SK-N-SH treated with all-trans-retinoic acid at 6 μM for 48 hours (cell line): ENCODE measurements at regions not wholly inside any gene's neighbourhood (a gene's known extent, or its start where the extent isn't known, plus 50 kb on each side); places are given as distances from the start of the nearest gene placed in this dataset.

Experiments
- BACH2 ChIP-seq: fragments of 250-450 bp; sonication (Bioruptor Pico); IDR thresholded peaks from 2 replicates; pipeline ENCODE4 v1.9.0; 2021; ENCODE audit warnings: mild to moderate bottlenecking, borderline replicate concordance
- CREB5 ChIP-seq: fragments of 250-450 bp; sonication (Bioruptor Pico); IDR thresholded peaks from 2 replicates; pipeline ENCODE4 v1.5.1; 2020; ENCODE audit warnings: low read depth, mild to moderate bottlenecking, moderate library complexity
- CSDC2 ChIP-seq: fragments of 250-450 bp; sonication (Bioruptor Pico); IDR thresholded peaks from 2 replicates; pipeline ENCODE4 v1.5.0; 2020; ENCODE audit warnings: mild to moderate bottlenecking, moderate library complexity
- CSRNP3 ChIP-seq: fragments of 250-450 bp; sonication (Bioruptor Pico); IDR thresholded peaks from 2 replicates; pipeline ENCODE4 v1.5.1; 2021; ENCODE audit warnings: mild to moderate bottlenecking, moderate library complexity
- PPARA ChIP-seq: fragments of 250-450 bp; sonication (Bioruptor Pico); IDR thresholded peaks from 2 replicates; pipeline ENCODE4 v1.5.0; 2020; ENCODE audit warnings: mild to moderate bottlenecking, borderline replicate concordance
- RARB ChIP-seq: fragments of 250-450 bp; sonication (Bioruptor Pico); IDR thresholded peaks from 2 replicates; pipeline ENCODE4 v1.8.0; 2021; ENCODE audit warnings: mild to moderate bottlenecking, moderate library complexity
- TCF4 ChIP-seq: fragments of 250-450 bp; sonication (Bioruptor Pico); IDR thresholded peaks from 2 replicates; pipeline ENCODE4 v1.8.0; 2021; ENCODE audit warnings: mild to moderate bottlenecking, moderate library complexity, borderline replicate concordance
- ZFP3 ChIP-seq: fragments of 250-450 bp; sonication (Bioruptor Pico); IDR thresholded peaks from 2 replicates; pipeline ENCODE4 v1.5.0; 2020; ENCODE audit warnings: mild to moderate bottlenecking, moderate library complexity
- ZFP30 ChIP-seq: fragments of 450-650 bp; formaldehyde crosslinking; IDR thresholded peaks from 2 replicates; pipeline ENCODE4 v1.5.0; 2022; ENCODE audit warnings: mild to moderate bottlenecking, moderate library complexity
- ZNF70 ChIP-seq: fragments of 450-650 bp; formaldehyde crosslinking; IDR thresholded peaks from 2 replicates; pipeline ENCODE4 v1.5.0; 2020; ENCODE audit warnings: mild to moderate bottlenecking, moderate library complexity
- TF ChIP-seq, protein P1 (sequence below): fragments of 250-450 bp; sonication (Bioruptor Pico); IDR thresholded peaks from 2 replicates; pipeline ENCODE4 v1.5.0; 2020; ENCODE audit warnings: mild to moderate bottlenecking, moderate library complexity

DNA sequence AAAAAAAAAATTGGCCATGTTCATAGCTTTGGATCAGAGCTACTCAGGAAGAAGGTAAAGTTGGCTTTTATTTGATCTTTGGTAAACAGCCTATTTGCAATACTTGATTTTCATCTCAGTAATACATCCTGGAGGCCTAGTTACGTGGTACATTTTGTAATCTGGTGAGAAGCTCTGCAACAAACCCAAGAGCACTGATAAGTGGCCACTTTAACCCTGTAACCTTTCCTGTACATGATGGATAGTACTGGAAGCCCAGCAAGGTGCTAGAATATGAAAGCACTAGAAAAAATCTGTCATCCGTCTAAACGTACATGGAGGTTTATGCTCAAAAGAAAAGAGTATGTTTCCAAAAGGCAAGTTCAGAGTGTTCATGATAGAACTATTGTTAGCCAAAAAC, 88.3 kb upstream of the BMP2K start:
- TF ChIP-seq ZFP3 (CRISPR knock-in tag) (no peak), ZFP30 (CRISPR knock-in tag) (no peak), CSRNP3 (CRISPR knock-in tag) (no peak), CSDC2 (no peak), TCF4 (CRISPR knock-in tag) (no peak), ZNF70 (CRISPR knock-in tag) (no peak), CREB5 (CRISPR knock-in tag) (no peak), RARB (CRISPR knock-in tag) (no peak), PPARA (CRISPR knock-in tag) (no peak), BACH2 (no peak)
- TF ChIP-seq, protein P1, sequence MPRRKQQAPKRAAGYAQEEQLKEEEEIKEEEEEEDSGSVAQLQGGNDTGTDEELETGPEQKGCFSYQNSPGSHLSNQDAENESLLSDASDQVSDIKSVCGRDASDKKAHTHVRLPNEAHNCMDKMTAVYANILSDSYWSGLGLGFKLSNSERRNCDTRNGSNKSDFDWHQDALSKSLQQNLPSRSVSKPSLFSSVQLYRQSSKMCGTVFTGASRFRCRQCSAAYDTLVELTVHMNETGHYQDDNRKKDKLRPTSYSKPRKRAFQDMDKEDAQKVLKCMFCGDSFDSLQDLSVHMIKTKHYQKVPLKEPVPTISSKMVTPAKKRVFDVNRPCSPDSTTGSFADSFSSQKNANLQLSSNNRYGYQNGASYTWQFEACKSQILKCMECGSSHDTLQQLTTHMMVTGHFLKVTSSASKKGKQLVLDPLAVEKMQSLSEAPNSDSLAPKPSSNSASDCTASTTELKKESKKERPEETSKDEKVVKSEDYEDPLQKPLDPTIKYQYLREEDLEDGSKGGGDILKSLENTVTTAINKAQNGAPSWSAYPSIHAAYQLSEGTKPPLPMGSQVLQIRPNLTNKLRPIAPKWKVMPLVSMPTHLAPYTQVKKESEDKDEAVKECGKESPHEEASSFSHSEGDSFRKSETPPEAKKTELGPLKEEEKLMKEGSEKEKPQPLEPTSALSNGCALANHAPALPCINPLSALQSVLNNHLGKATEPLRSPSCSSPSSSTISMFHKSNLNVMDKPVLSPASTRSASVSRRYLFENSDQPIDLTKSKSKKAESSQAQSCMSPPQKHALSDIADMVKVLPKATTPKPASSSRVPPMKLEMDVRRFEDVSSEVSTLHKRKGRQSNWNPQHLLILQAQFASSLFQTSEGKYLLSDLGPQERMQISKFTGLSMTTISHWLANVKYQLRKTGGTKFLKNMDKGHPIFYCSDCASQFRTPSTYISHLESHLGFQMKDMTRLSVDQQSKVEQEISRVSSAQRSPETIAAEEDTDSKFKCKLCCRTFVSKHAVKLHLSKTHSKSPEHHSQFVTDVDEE (CRISPR knock-in tag): no peak
